MCF 10A (cell line): ENCODE measurements at regions not wholly inside any gene's neighbourhood (a gene's known extent, or its start where the extent isn't known, plus 50 kb on each side); places are given as distances from the start of the nearest gene placed in this dataset.
"Not testable (repeated sequence)": the region's sequence is repeated elsewhere in the genome, so short reads cannot be mapped to it uniquely, and the experiment has no call there.

Experiments
- BruUV-seq: library from RNA; stranded (reverse); fragments of 400-500 nt; replicated peaks from 2 replicates; lab custom pipeline; 2021; lab: Mats Ljungman, UMichigan
- CTCF ChIA-PET: fragments of 300-600 bp; sonication (Branson Sonifier 250); formaldehyde crosslinking; extraction: SDS; loops from one replicate; lab custom pipeline; 2021; ENCODE audit warnings: antibody characterized with exemption, inconsistent platforms; lab: Yijun Ruan, JAX
- POLR2A ChIA-PET: fragments of 300-600, 350-650 bp; sonication (Branson Sonifier 250); formaldehyde crosslinking; extraction: SDS; loops from one replicate; lab custom pipeline; 2020; ENCODE audit warnings: antibody characterized with exemption, inconsistent platforms; lab: Yijun Ruan, JAX
- DNase-seq: peaks from one replicate; pipeline ENCODE4 v3.0.0-alpha.2; 2018; ENCODE audit not compliant: unreplicated experiment
- H3K27ac Mint-ChIP-seq: one replicate; pipeline ENCODE4 v1.8.0; 2022; ENCODE audit warnings: mild to moderate bottlenecking, low read depth, mixed read lengths; ENCODE audit not compliant: unreplicated experiment
- H3K27me3 Mint-ChIP-seq: one replicate; pipeline ENCODE4 v1.8.0; 2022; ENCODE audit warnings: mixed read lengths; ENCODE audit not compliant: insufficient read depth, unreplicated experiment
- H3K36me3 Mint-ChIP-seq: one replicate; pipeline ENCODE4 v1.8.0; 2022; ENCODE audit warnings: mild to moderate bottlenecking, moderate library complexity, mixed read lengths; ENCODE audit not compliant: insufficient read depth, unreplicated experiment
- H3K4me1 Mint-ChIP-seq: one replicate; pipeline ENCODE4 v1.8.0; 2022; ENCODE audit warnings: mixed read lengths; ENCODE audit not compliant: insufficient read depth, unreplicated experiment
- H3K4me3 Mint-ChIP-seq: one replicate; pipeline ENCODE4 v1.8.0; 2022; ENCODE audit warnings: mild to moderate bottlenecking, moderate library complexity, mixed read lengths; ENCODE audit not compliant: unreplicated experiment
- H3K9me3 Mint-ChIP-seq: one replicate; pipeline ENCODE4 v1.8.0; 2022; ENCODE audit warnings: mixed read lengths; ENCODE audit not compliant: unreplicated experiment
- CTCF ChIP-seq: fragments of 200-600 bp; IDR thresholded peaks from one replicate; pipeline ENCODE4 v1.8.0; 2022; ENCODE audit warnings: antibody characterized with exemption, mild to moderate bottlenecking; ENCODE audit not compliant: unreplicated experiment
- intact Hi-C: fragments of 100-400 bp; cut with micrococcal nuclease; formaldehyde crosslinking; loops from 2 replicates; pipeline ENCODE4 v1.14.1; 2022

- ChIA-PET CTCF (interaction anchor here (0.6 kb wide), 1 partner anchor 75 kb away, joined by 3 read pairs; no protein-coding TSS in a partner anchor), POLR2A (no interaction called here)
- TF ChIP-seq CTCF, result no peak
- Mint-ChIP-seq H3K27me3 (no peaks in the 10 kb centered on the region), H3K4me1 (no peaks in the 10 kb centered on the region), H3K4me3 (no peak overlapping the region), H3K27ac (no peak overlapping the region), H3K9me3 (no peaks in the 10 kb centered on the region), H3K36me3 (no peaks in the 10 kb centered on the region)
- intact Hi-C loops, result no loop called here
- BruUV-seq, result no TSS peak
- DNase-seq, result no peak
Observed at GRCh38 chr4:106548446-106549044, 180.0 kb upstream of the GIMD1 start.

- no peaks in the 10 kb centered on the region for H3K9me3 Mint-ChIP-seq
- H3K27ac Mint-ChIP-seq, result no peak overlapping the region
- no peak for DNase-seq
- POLR2A ChIA-PET, result interaction anchor here (0.7 kb wide), 1 partner anchor 138 kb away, joined by 4 read pairs; no protein-coding TSS in a partner anchor
- peaks cover 4% of the 10 kb centered on the region for H3K4me1 Mint-ChIP-seq
- TF ChIP-seq CTCF, result no peak
- CTCF ChIA-PET, result no interaction called here
- no peak overlapping the region for H3K4me3 Mint-ChIP-seq
- no peaks in the 10 kb centered on the region for H3K36me3 Mint-ChIP-seq
- BruUV-seq, result no TSS peak
- H3K27me3 Mint-ChIP-seq, result no peaks in the 10 kb centered on the region
- intact Hi-C loops, result no loop called here
Observed at GRCh38 chr4:106546370-106546769, 177.8 kb upstream of the GIMD1 start.

- H3K4me1 Mint-ChIP-seq, result peaks cover 10% of the 10 kb centered on the region
- POLR2A ChIA-PET, H3K4me3 Mint-ChIP-seq, DNase-seq, H3K27ac Mint-ChIP-seq, BruUV-seq, intact Hi-C loops, H3K9me3 Mint-ChIP-seq, H3K36me3 Mint-ChIP-seq, H3K27me3 Mint-ChIP-seq: not testable (repeated sequence)
- CTCF ChIA-PET, result interaction anchor here (0.6 kb wide), 1 partner anchor 1362 kb away, joined by 7 read pairs; no protein-coding TSS in a partner anchor
Observed at GRCh38 chr4:106542609-106543008, 174.0 kb upstream of the GIMD1 start.

- TF ChIP-seq CTCF, result no peak
- CTCF ChIA-PET, result interaction anchor here (0.6 kb wide), 2 partner anchors 212 to 226 kb away, joined by 3 to 5 read pairs; no protein-coding TSS in a partner anchor
- no peak overlapping the region for H3K4me3 Mint-ChIP-seq
Observed at GRCh38 chr4:106541253-106541652, 172.7 kb upstream of the GIMD1 start.

More at GRCh38 chr4:106541253-106541652, 172.7 kb upstream of the GIMD1 start:
- H3K27me3 Mint-ChIP-seq, result no peaks in the 10 kb centered on the region
- peak; percentile 27 for DNase-seq
- H3K4me1 Mint-ChIP-seq, result peaks cover 10% of the 10 kb centered on the region
- POLR2A ChIA-PET, result no interaction called here
- no peaks in the 10 kb centered on the region for H3K36me3 Mint-ChIP-seq
- intact Hi-C loops, result no loop called here
- no TSS peak for BruUV-seq
- peak overlapping the region; percentile 1 for H3K27ac Mint-ChIP-seq
- peaks cover 7% of the 10 kb centered on the region for H3K9me3 Mint-ChIP-seq
